ENCODE measurements at regions not wholly inside any gene's neighbourhood (a gene's known extent, or its start where the extent isn't known, plus 50 kb on each side); places are given as distances from the start of the nearest gene placed in this dataset.

DNA sequence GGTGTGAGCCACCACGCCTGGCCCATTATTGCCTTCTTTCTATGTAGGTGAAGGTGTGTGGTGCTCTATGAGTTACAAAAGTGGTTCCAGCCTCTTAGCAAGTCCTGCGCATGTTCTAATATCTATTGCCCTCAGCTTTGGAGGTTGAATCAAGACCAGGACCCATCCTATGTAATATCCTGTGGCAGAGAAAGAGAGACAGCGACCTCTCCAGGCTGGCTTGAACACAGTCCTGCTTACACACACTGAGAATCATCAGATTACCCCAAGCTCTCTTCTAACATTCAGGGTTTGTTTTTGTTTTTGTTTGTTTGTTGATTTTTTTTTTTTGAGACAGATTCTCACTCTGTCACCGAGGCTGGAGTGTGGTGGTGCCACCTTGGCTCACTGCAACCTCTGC lies 94.7 kb upstream of the OSMR start:
- TF ChIP-seq, protein P1, sequence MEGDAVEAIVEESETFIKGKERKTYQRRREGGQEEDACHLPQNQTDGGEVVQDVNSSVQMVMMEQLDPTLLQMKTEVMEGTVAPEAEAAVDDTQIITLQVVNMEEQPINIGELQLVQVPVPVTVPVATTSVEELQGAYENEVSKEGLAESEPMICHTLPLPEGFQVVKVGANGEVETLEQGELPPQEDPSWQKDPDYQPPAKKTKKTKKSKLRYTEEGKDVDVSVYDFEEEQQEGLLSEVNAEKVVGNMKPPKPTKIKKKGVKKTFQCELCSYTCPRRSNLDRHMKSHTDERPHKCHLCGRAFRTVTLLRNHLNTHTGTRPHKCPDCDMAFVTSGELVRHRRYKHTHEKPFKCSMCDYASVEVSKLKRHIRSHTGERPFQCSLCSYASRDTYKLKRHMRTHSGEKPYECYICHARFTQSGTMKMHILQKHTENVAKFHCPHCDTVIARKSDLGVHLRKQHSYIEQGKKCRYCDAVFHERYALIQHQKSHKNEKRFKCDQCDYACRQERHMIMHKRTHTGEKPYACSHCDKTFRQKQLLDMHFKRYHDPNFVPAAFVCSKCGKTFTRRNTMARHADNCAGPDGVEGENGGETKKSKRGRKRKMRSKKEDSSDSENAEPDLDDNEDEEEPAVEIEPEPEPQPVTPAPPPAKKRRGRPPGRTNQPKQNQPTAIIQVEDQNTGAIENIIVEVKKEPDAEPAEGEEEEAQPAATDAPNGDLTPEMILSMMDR (IDR thresholded peaks at IDR 0.05): no peak
- TF ChIP-seq POLR2A (IDR thresholded peaks at IDR 0.05) (no peak), POLR2AphosphoS5 (IDR thresholded peaks at IDR 0.05) (no peak), EP300 (IDR thresholded peaks at IDR 0.05) (no peak)
- WGBS, 5 donors: 69 to 81% (median 74%) methylated on average over 4 of the region's 4 CpGs
- intact Hi-C loops (cut with DNase I; ENCODE audit: low total_unique reads): no loop called here
- Histone ChIP-seq H3K9me3 (no peaks in the 10 kb centered on the region), H3K4me1 (no peaks in the 10 kb centered on the region), H3K4me3 (no peak overlapping the region), H3K27me3 (no peaks in the 10 kb centered on the region), H3K27ac (no peak overlapping the region), H3K36me3 (no peaks in the 10 kb centered on the region)
- no peak for DNase-seq

- intact Hi-C loops (cut with DNase I; ENCODE audit: low total_unique reads): no loop called here
- Histone ChIP-seq H3K4me3 (no peak overlapping the region), H3K4me1 (no peaks in the 10 kb centered on the region), H3K27ac (no peak overlapping the region), H3K36me3 (no peaks in the 10 kb centered on the region), H3K9me3 (no peaks in the 10 kb centered on the region), H3K27me3 (no peaks in the 10 kb centered on the region)
- DNase-seq: no peak
- TF ChIP-seq, protein P1 (IDR thresholded peaks at IDR 0.05): no peak
- TF ChIP-seq EP300 (IDR thresholded peaks at IDR 0.05) (no peak), POLR2AphosphoS5 (IDR thresholded peaks at IDR 0.05) (no peak), POLR2A (IDR thresholded peaks at IDR 0.05) (no peak)
- WGBS, 5 donors: 83 to 94% (median 93%) methylated on average over 6 of the region's 6 CpGs
These were observed 93.7 kb upstream of the OSMR start for GRCh38 chr5:38752012-38752536.

GRCh38 chr5:38752622-38753021 lies 93.2 kb upstream of the OSMR start:
- peaks cover 0 to 5% (median 0%) of the 10 kb centered on the region in 4 donors for H3K4me1 ChIP-seq
- 80 to 90% (median 83%) methylated on average over 4 of the region's 4 CpGs for WGBS, 5 donors
- TF ChIP-seq POLR2A (IDR thresholded peaks at IDR 0.05): no peak
- no peak for TF ChIP-seq POLR2AphosphoS5 (IDR thresholded peaks at IDR 0.05)
- no peak for TF ChIP-seq EP300 (IDR thresholded peaks at IDR 0.05)
- TF ChIP-seq, protein P1 (IDR thresholded peaks at IDR 0.05): no peak
- H3K4me3 ChIP-seq: no peak overlapping the region
- no peak overlapping the region for H3K27ac ChIP-seq
- DNase-seq: peak in 1 of 2 donors; percentile 31
- intact Hi-C loops (cut with DNase I; ENCODE audit: low total_unique reads): no loop called here
- no peaks in the 10 kb centered on the region for H3K9me3 ChIP-seq
- no peaks in the 10 kb centered on the region for H3K27me3 ChIP-seq
- H3K36me3 ChIP-seq: no peaks in the 10 kb centered on the region

DNA sequence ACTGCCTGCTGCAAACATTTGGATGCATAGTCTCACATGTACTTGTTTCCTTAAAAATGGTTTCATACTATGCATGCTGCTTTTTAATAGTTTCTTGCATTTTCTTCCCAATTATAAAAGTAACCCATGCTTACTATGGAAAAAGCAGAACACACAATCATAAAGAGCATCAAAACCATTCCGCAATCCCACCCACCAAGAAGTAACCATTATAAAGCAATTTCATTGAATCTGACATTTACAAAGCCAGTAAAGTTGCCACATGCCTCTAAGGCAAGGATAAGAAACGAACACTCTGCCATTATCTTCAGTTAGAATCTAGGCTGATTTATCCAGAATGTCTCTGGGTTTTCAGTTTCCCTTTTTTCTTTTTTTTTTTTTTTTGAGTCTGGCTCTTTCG lies 92.7 kb upstream of the OSMR start:
- Histone ChIP-seq H3K27ac (no peak overlapping the region), H3K4me3 (no peak overlapping the region), H3K27me3 (no peaks in the 10 kb centered on the region), H3K9me3 (no peaks in the 10 kb centered on the region), H3K36me3 (no peaks in the 10 kb centered on the region), H3K4me1 (peaks cover 0 to 6% (median under 1%) of the 10 kb centered on the region in 4 donors)
- no peak for TF ChIP-seq POLR2A (IDR thresholded peaks at IDR 0.05)
- intact Hi-C loops (cut with DNase I; ENCODE audit: low total_unique reads): no loop called here
- 77 to 83% (median 82%) methylated on average over 3 of the region's 3 CpGs for WGBS, 5 donors
- DNase-seq: no peak

- no peak for DNase-seq
- intact Hi-C loops (cut with DNase I; ENCODE audit: low total_unique reads): no loop called here
- TF ChIP-seq EP300 (IDR thresholded peaks at IDR 0.05) (no peak), POLR2A (IDR thresholded peaks at IDR 0.05) (no peak), POLR2AphosphoS5 (IDR thresholded peaks at IDR 0.05) (no peak)
- TF ChIP-seq, protein P1 (IDR thresholded peaks at IDR 0.05): no peak
- Histone ChIP-seq H3K27ac (no peak overlapping the region), H3K4me1 (peaks cover 0 to 12% (median 2%) of the 10 kb centered on the region in 4 donors), H3K27me3 (no peaks in the 10 kb centered on the region), H3K4me3 (no peak overlapping the region), H3K36me3 (no peaks in the 10 kb centered on the region), H3K9me3 (no peaks in the 10 kb centered on the region)
- 71 to 89% (median 82%) methylated on average over 5 of the region's 5 CpGs for WGBS, 5 donors
These were observed 92.0 kb upstream of the OSMR start for GRCh38 chr5:38753776-38754175.
